ENCODE measurements at regions not wholly inside any gene's neighbourhood (a gene's known extent, or its start where the extent isn't known, plus 50 kb on each side); places are given as distances from the start of the nearest gene placed in this dataset.

DNA sequence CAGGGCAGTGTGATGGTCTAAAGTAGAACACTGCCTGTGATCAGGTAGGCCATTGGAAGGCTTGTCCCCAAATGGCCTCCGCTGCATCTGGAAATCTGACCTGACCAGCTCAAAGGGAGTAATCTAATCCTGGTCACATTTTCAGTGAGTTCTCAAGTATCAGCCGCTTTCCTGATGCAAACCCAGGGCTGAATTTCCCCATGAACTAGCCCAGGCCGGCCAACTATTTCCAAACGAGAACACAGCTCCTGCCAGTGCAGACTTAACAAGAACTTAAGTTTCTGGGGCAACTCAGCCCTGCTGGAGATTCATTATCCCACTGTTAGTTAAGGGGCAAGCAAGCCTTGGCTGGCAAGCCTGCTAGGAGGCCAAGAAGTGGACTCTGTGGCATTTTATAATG lies 59.6 kb upstream of the FAM180A start:
- peaks cover 4% of the 10 kb centered on the region for H3K4me1 ChIP-seq
- no peaks in the 10 kb centered on the region for H3K27me3 ChIP-seq (ENCODE audit: control insufficient read depth, insufficient read depth, low read length)
- H3K4me2 ChIP-seq (ENCODE audit: low read length): no peak overlapping the region
- no peaks in the 10 kb centered on the region for H3K36me3 ChIP-seq (ENCODE audit: control insufficient read depth, insufficient read depth, low read length)
- no peaks in the 10 kb centered on the region for H3K9me3 ChIP-seq (ENCODE audit: control insufficient read depth, low read length)
- TF ChIP-seq, protein P1, sequence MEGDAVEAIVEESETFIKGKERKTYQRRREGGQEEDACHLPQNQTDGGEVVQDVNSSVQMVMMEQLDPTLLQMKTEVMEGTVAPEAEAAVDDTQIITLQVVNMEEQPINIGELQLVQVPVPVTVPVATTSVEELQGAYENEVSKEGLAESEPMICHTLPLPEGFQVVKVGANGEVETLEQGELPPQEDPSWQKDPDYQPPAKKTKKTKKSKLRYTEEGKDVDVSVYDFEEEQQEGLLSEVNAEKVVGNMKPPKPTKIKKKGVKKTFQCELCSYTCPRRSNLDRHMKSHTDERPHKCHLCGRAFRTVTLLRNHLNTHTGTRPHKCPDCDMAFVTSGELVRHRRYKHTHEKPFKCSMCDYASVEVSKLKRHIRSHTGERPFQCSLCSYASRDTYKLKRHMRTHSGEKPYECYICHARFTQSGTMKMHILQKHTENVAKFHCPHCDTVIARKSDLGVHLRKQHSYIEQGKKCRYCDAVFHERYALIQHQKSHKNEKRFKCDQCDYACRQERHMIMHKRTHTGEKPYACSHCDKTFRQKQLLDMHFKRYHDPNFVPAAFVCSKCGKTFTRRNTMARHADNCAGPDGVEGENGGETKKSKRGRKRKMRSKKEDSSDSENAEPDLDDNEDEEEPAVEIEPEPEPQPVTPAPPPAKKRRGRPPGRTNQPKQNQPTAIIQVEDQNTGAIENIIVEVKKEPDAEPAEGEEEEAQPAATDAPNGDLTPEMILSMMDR (IDR thresholded peaks at IDR 0.05): no peak
- no peak overlapping the region for H3K9ac ChIP-seq
- H3K4me3 ChIP-seq (ENCODE audit: low read depth, low read length): no peak overlapping the region
- H3K79me2 ChIP-seq: no peaks in the 10 kb centered on the region
- peak overlapping the region; percentile 68 for H2AFZ ChIP-seq
- no peak overlapping the region for H3K27ac ChIP-seq

DNA sequence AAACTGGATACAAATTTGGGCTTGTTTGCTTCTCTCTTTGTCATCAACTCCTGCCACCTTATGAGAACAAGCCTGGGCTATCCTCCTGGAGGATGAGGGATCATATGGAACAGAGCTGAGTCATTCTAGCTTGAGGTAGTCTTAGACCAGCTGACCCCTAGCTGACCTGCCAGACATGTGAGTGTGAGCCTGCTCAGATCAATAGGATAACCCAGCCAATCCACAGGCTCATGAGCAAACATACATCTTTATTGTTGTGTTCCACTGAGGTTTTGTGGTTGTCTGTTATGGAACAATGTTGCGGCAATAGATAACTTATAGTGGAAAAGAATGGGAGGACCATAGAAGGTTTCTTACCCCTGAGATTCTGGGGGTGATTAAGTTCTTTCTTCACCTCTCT lies 54.5 kb upstream of the FAM180A start:
- no peak overlapping the region for H3K27ac ChIP-seq
- no peaks in the 10 kb centered on the region for H3K36me3 ChIP-seq (ENCODE audit: control insufficient read depth, insufficient read depth, low read length)
- H3K27me3 ChIP-seq (ENCODE audit: control insufficient read depth, insufficient read depth, low read length): no peaks in the 10 kb centered on the region
- no peaks in the 10 kb centered on the region for H3K9me3 ChIP-seq (ENCODE audit: control insufficient read depth, low read length)
- H3K9ac ChIP-seq: no peak overlapping the region
- no peak overlapping the region for H3K4me3 ChIP-seq (ENCODE audit: low read depth, low read length)
- no peak overlapping the region for H2AFZ ChIP-seq
- H3K4me2 ChIP-seq (ENCODE audit: low read length): no peak overlapping the region
- no peaks in the 10 kb centered on the region for H3K79me2 ChIP-seq
- H3K4me1 ChIP-seq: peaks cover 3% of the 10 kb centered on the region
- TF ChIP-seq, protein P1 (IDR thresholded peaks at IDR 0.05): no peak

DNA sequence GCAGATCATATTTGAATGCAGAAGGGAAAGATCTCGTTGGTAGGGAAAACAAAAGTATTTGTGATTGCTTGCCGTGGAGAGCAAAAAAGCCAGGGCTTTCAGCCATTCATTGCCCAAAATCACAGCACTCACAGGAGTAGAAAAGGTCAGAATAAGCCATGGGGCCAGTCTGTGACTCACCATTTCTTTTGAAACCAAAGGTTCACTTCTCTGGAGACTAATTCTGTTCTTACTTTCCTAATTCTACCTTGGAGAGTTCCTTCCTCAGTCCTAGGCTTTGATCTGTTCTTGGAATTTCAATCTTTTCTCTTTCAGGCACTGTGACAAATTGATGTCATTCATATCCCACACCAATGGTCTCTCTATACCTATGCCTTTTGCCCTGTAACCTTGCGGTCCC lies 54.1 kb upstream of the FAM180A start:
- no peaks in the 10 kb centered on the region for H3K4me1 ChIP-seq
- no peak overlapping the region for H3K4me2 ChIP-seq (ENCODE audit: low read length)
- TF ChIP-seq, protein P1 (IDR thresholded peaks at IDR 0.05): no peak
- H3K27ac ChIP-seq: no peak overlapping the region
- H2AFZ ChIP-seq: no peak overlapping the region
- no peaks in the 10 kb centered on the region for H3K79me2 ChIP-seq
- no peaks in the 10 kb centered on the region for H3K36me3 ChIP-seq (ENCODE audit: control insufficient read depth, insufficient read depth, low read length)
- no peak overlapping the region for H3K4me3 ChIP-seq (ENCODE audit: low read depth, low read length)
- H3K27me3 ChIP-seq (ENCODE audit: control insufficient read depth, insufficient read depth, low read length): no peaks in the 10 kb centered on the region
- H3K9ac ChIP-seq: no peak overlapping the region
- no peaks in the 10 kb centered on the region for H3K9me3 ChIP-seq (ENCODE audit: control insufficient read depth, low read length)

DNA sequence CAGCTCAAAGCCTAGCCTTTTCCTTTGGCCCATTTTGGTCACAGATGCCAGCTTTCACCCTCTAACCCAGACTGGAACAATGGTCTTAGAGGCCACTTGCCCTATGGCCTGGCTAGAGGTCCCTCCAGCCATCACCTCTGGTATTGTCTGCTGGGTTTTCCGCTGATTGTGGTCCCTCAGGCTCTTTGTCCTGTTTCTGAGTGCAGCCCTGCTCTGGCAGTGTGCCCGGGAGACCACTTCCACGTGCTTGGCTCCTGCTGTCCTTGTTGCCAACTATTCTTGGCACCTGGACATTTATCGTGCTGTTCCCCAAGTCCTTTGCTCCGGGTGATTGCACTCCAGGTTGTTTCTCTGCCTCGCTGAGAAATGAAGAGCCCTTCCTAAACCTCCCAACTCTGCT lies 53.3 kb upstream of the FAM180A start:
- H3K9me3 ChIP-seq (ENCODE audit: control insufficient read depth, low read length): no peaks in the 10 kb centered on the region
- TF ChIP-seq, protein P1 (IDR thresholded peaks at IDR 0.05): no peak
- H3K36me3 ChIP-seq (ENCODE audit: control insufficient read depth, insufficient read depth, low read length): no peaks in the 10 kb centered on the region
- H3K4me2 ChIP-seq (ENCODE audit: low read length): no peak overlapping the region
- no peak overlapping the region for H3K27ac ChIP-seq
- H3K9ac ChIP-seq: no peak overlapping the region
- H3K4me1 ChIP-seq: no peaks in the 10 kb centered on the region
- H3K4me3 ChIP-seq (ENCODE audit: low read depth, low read length): no peak overlapping the region
- H2AFZ ChIP-seq: peak overlapping the region; percentile 13
- no peaks in the 10 kb centered on the region for H3K79me2 ChIP-seq
- H3K27me3 ChIP-seq (ENCODE audit: control insufficient read depth, insufficient read depth, low read length): no peaks in the 10 kb centered on the region

DNA sequence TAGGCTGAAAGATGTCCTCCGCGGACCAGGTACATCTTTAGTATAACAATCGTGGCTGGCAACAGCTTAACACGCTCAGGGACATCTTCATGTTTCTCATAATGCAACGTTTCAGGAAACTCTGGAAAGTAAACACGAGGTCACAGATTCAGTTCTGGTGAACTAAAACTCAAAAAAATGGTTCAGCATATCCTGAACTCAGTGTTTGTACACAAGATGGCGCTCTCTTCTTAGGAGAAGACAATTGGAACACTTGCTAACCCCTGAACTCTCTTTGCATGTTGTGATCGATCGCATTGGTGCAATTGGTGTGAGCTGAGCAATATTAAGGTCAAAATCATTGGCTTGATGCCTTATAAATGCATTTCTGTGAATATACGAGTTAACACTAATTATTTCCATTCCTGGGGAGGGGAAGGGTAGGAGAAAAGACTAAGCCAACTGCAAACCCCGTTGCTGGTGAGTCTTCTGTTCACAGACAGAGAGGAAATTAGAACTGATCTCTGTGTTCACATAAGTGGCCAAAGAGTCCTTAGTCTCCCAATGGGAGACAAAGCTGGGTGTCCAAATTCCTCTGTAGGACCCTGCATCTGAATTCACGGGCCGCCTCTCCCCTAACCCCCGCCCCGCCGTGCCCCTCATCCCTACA lies 52.6 kb upstream of the FAM180A start:
- no peak overlapping the region for H3K9ac ChIP-seq

More for the DNA sequence above, 52.6 kb upstream of the FAM180A start:
- peak overlapping the region; percentile 27 for H2AFZ ChIP-seq
- no peak overlapping the region for H3K4me3 ChIP-seq (ENCODE audit: low read depth, low read length)
- no peaks in the 10 kb centered on the region for H3K9me3 ChIP-seq (ENCODE audit: control insufficient read depth, low read length)
- no peaks in the 10 kb centered on the region for H3K4me1 ChIP-seq
- no peak overlapping the region for H3K4me2 ChIP-seq (ENCODE audit: low read length)
- TF ChIP-seq, protein P1 (IDR thresholded peaks at IDR 0.05): peak; percentile 75
- H3K36me3 ChIP-seq (ENCODE audit: control insufficient read depth, insufficient read depth, low read length): no peaks in the 10 kb centered on the region
- no peak overlapping the region for H3K27ac ChIP-seq
- H3K27me3 ChIP-seq (ENCODE audit: control insufficient read depth, insufficient read depth, low read length): no peaks in the 10 kb centered on the region
- no peaks in the 10 kb centered on the region for H3K79me2 ChIP-seq

All from parathyroid adenoma (tissue), 2 donors.